ENCODE measurements at regions not wholly inside any gene's neighbourhood (a gene's known extent, or its start where the extent isn't known, plus 50 kb on each side); places are given as distances from the start of the nearest gene placed in this dataset.

- Histone ChIP-seq H3K4me3 (ENCODE audit: insufficient read depth, low read depth, low read length) (no peak overlapping the region), H3K4me1 (ENCODE audit: control insufficient read depth, insufficient read depth, low read length) (no peaks in the 10 kb centered on the region), H3K36me3 (ENCODE audit: control insufficient read depth, insufficient read depth, low read length) (no peaks in the 10 kb centered on the region), H3K27me3 (ENCODE audit: control insufficient read depth, insufficient read depth, low read length, poor library complexity, severe bottlenecking) (no peaks in the 10 kb centered on the region), H3K9me3 (ENCODE audit: control insufficient read depth, low read length) (no peaks in the 10 kb centered on the region), H3K27ac (ENCODE audit: insufficient read depth, low read depth, low read length, poor library complexity, severe bottlenecking) (no peak overlapping the region)
- 92 to 93% methylated on average over 6 of the region's 6 CpGs for WGBS, 2 experiments
These were observed 76.3 kb upstream of the MAP1LC3B2 start for GRCh38 chr12:116482859-116483258.

- Histone ChIP-seq H3K27me3 (ENCODE audit: control insufficient read depth, insufficient read depth, low read length, poor library complexity, severe bottlenecking) (no peaks in the 10 kb centered on the region), H3K9me3 (ENCODE audit: control insufficient read depth, low read length) (no peaks in the 10 kb centered on the region), H3K4me3 (ENCODE audit: insufficient read depth, low read depth, low read length) (no peak overlapping the region), H3K4me1 (ENCODE audit: control insufficient read depth, insufficient read depth, low read length) (no peaks in the 10 kb centered on the region), H3K27ac (ENCODE audit: insufficient read depth, low read depth, low read length, poor library complexity, severe bottlenecking) (no peak overlapping the region), H3K36me3 (ENCODE audit: control insufficient read depth, insufficient read depth, low read length) (no peaks in the 10 kb centered on the region)
- WGBS, 2 experiments: 92 to 94% methylated on average over 19 of the region's 19 CpGs
These were observed 75.0 kb upstream of the MAP1LC3B2 start for GRCh38 chr12:116483959-116484750.

GRCh38 chr12:116484807-116485206, 74.4 kb upstream of the MAP1LC3B2 start:
- no peaks in the 10 kb centered on the region for H3K27me3 ChIP-seq (ENCODE audit: control insufficient read depth, insufficient read depth, low read length, poor library complexity, severe bottlenecking)
- H3K36me3 ChIP-seq (ENCODE audit: control insufficient read depth, insufficient read depth, low read length): no peaks in the 10 kb centered on the region
- no peak overlapping the region for H3K27ac ChIP-seq (ENCODE audit: insufficient read depth, low read depth, low read length, poor library complexity, severe bottlenecking)
- no peaks in the 10 kb centered on the region for H3K9me3 ChIP-seq (ENCODE audit: control insufficient read depth, low read length)
- H3K4me1 ChIP-seq (ENCODE audit: control insufficient read depth, insufficient read depth, low read length): no peaks in the 10 kb centered on the region
- WGBS, 2 experiments: 94 to 97% methylated on average over 5 of the region's 5 CpGs
- H3K4me3 ChIP-seq (ENCODE audit: insufficient read depth, low read depth, low read length): no peak overlapping the region

- Histone ChIP-seq H3K27me3 (ENCODE audit: control insufficient read depth, insufficient read depth, low read length, poor library complexity, severe bottlenecking) (no peaks in the 10 kb centered on the region), H3K36me3 (ENCODE audit: control insufficient read depth, insufficient read depth, low read length) (no peaks in the 10 kb centered on the region), H3K27ac (ENCODE audit: insufficient read depth, low read depth, low read length, poor library complexity, severe bottlenecking) (no peak overlapping the region), H3K4me3 (ENCODE audit: insufficient read depth, low read depth, low read length) (no peak overlapping the region), H3K9me3 (ENCODE audit: control insufficient read depth, low read length) (no peaks in the 10 kb centered on the region), H3K4me1 (ENCODE audit: control insufficient read depth, insufficient read depth, low read length) (no peaks in the 10 kb centered on the region)
- WGBS, 2 experiments: 96 to 100% methylated on average over 3 of the region's 3 CpGs
These were observed 70.1 kb upstream of the MAP1LC3B2 start for GRCh38 chr12:116489116-116489515.

- no peak overlapping the region for H3K27ac ChIP-seq (ENCODE audit: insufficient read depth, low read depth, low read length, poor library complexity, severe bottlenecking)
- H3K4me3 ChIP-seq (ENCODE audit: insufficient read depth, low read depth, low read length): no peak overlapping the region
- H3K9me3 ChIP-seq (ENCODE audit: control insufficient read depth, low read length): no peaks in the 10 kb centered on the region
- 81 to 94% methylated on average over 2 of the region's 2 CpGs for WGBS, 2 experiments
- no peaks in the 10 kb centered on the region for H3K27me3 ChIP-seq (ENCODE audit: control insufficient read depth, insufficient read depth, low read length, poor library complexity, severe bottlenecking)
- no peaks in the 10 kb centered on the region for H3K36me3 ChIP-seq (ENCODE audit: control insufficient read depth, insufficient read depth, low read length)
- H3K4me1 ChIP-seq (ENCODE audit: control insufficient read depth, insufficient read depth, low read length): no peaks in the 10 kb centered on the region
These were observed 68.7 kb upstream of the MAP1LC3B2 start for GRCh38 chr12:116490471-116490870.

- Histone ChIP-seq H3K9me3 (ENCODE audit: control insufficient read depth, low read length) (no peaks in the 10 kb centered on the region), H3K27ac (ENCODE audit: insufficient read depth, low read depth, low read length, poor library complexity, severe bottlenecking) (no peak overlapping the region), H3K36me3 (ENCODE audit: control insufficient read depth, insufficient read depth, low read length) (no peaks in the 10 kb centered on the region), H3K4me3 (ENCODE audit: insufficient read depth, low read depth, low read length) (no peak overlapping the region), H3K27me3 (ENCODE audit: control insufficient read depth, insufficient read depth, low read length, poor library complexity, severe bottlenecking) (no peaks in the 10 kb centered on the region), H3K4me1 (ENCODE audit: control insufficient read depth, insufficient read depth, low read length) (no peaks in the 10 kb centered on the region)
- 95 to 97% methylated on average over 8 of the region's 8 CpGs for WGBS, 2 experiments
These were observed 66.4 kb upstream of the MAP1LC3B2 start for GRCh38 chr12:116492703-116493324.

- no peak overlapping the region for H3K27ac ChIP-seq (ENCODE audit: insufficient read depth, low read depth, low read length, poor library complexity, severe bottlenecking)
- WGBS, 2 experiments: 94 to 95% methylated on average over 2 of the region's 2 CpGs
These were observed 63.9 kb upstream of the MAP1LC3B2 start for GRCh38 chr12:116495260-116495659.

GRCh38 chr12:116497051-116497591, 62.1 kb upstream of the MAP1LC3B2 start:
- WGBS, 2 experiments: 91% methylated on average over 15 of the region's 15 CpGs
- Histone ChIP-seq H3K4me3 (ENCODE audit: insufficient read depth, low read depth, low read length) (no peak overlapping the region), H3K27ac (ENCODE audit: insufficient read depth, low read depth, low read length, poor library complexity, severe bottlenecking) (no peak overlapping the region)

More at GRCh38 chr12:116495260-116495659, 63.9 kb upstream of the MAP1LC3B2 start:
- Histone ChIP-seq H3K4me3 (ENCODE audit: insufficient read depth, low read depth, low read length) (no peak overlapping the region), H3K27me3 (ENCODE audit: control insufficient read depth, insufficient read depth, low read length, poor library complexity, severe bottlenecking) (no peaks in the 10 kb centered on the region), H3K36me3 (ENCODE audit: control insufficient read depth, insufficient read depth, low read length) (no peaks in the 10 kb centered on the region), H3K4me1 (ENCODE audit: control insufficient read depth, insufficient read depth, low read length) (no peaks in the 10 kb centered on the region), H3K9me3 (ENCODE audit: control insufficient read depth, low read length) (no peaks in the 10 kb centered on the region)

GRCh38 chr12:116498471-116498870, 60.7 kb upstream of the MAP1LC3B2 start:
- Histone ChIP-seq H3K36me3 (ENCODE audit: control insufficient read depth, insufficient read depth, low read length) (no peaks in the 10 kb centered on the region), H3K4me3 (ENCODE audit: insufficient read depth, low read depth, low read length) (no peak overlapping the region), H3K9me3 (ENCODE audit: control insufficient read depth, low read length) (no peaks in the 10 kb centered on the region), H3K27me3 (ENCODE audit: control insufficient read depth, insufficient read depth, low read length, poor library complexity, severe bottlenecking) (no peaks in the 10 kb centered on the region), H3K27ac (ENCODE audit: insufficient read depth, low read depth, low read length, poor library complexity, severe bottlenecking) (no peak overlapping the region), H3K4me1 (ENCODE audit: control insufficient read depth, insufficient read depth, low read length) (no peaks in the 10 kb centered on the region)
- 95 to 97% methylated on average over 1 of the region's 1 CpG for WGBS, 2 experiments

More at GRCh38 chr12:116497051-116497591, 62.1 kb upstream of the MAP1LC3B2 start:
- H3K9me3 ChIP-seq (ENCODE audit: control insufficient read depth, low read length): no peaks in the 10 kb centered on the region
- no peaks in the 10 kb centered on the region for H3K36me3 ChIP-seq (ENCODE audit: control insufficient read depth, insufficient read depth, low read length)
- no peaks in the 10 kb centered on the region for H3K4me1 ChIP-seq (ENCODE audit: control insufficient read depth, insufficient read depth, low read length)
- H3K27me3 ChIP-seq (ENCODE audit: control insufficient read depth, insufficient read depth, low read length, poor library complexity, severe bottlenecking): no peaks in the 10 kb centered on the region

- Histone ChIP-seq H3K9me3 (ENCODE audit: control insufficient read depth, low read length) (no peaks in the 10 kb centered on the region), H3K27me3 (ENCODE audit: control insufficient read depth, insufficient read depth, low read length, poor library complexity, severe bottlenecking) (no peaks in the 10 kb centered on the region), H3K36me3 (ENCODE audit: control insufficient read depth, insufficient read depth, low read length) (no peaks in the 10 kb centered on the region), H3K4me1 (ENCODE audit: control insufficient read depth, insufficient read depth, low read length) (peaks cover 6% of the 10 kb centered on the region), H3K27ac (ENCODE audit: insufficient read depth, low read depth, low read length, poor library complexity, severe bottlenecking) (no peak overlapping the region), H3K4me3 (ENCODE audit: insufficient read depth, low read depth, low read length) (no peak overlapping the region)
- 79 to 80% methylated on average over 14 of the region's 14 CpGs for WGBS, 2 experiments
These were observed 56.9 kb upstream of the MAP1LC3B2 start for GRCh38 chr12:116502141-116502725.
